NCI-H1092 (cell line): ENCODE measurements at regions not wholly inside any gene's neighbourhood (a gene's known extent, or its start where the extent isn't known, plus 50 kb on each side); places are given as distances from the start of the nearest gene placed in this dataset.

Experiments
- DNase-seq: peaks from one replicate; lab custom pipeline; 2025; lab: John Stamatoyannopoulos, UW

DNA sequence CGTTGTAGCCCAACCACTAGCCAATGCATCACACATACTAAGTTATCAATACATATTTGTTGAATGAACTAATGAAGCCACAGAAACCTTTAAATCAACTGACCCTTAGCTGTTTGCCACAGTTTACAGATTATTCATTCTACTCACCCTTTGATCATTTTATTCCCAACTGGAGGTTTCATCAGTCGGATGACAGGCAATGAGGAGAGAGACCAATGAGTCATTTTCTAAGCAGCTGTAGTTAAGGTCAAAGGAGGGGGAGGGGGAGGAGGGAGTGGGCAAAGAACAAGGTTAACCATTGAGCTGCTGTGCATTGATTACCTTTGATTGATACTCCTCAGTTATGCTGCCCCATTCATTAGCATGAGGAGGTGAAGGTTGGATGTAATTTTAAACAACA lies 469.5 kb downstream of the VRK1 start:
- DNase-seq: no peak

- DNase-seq: no peak
Observed at GRCh38 chr14:97267509-97267908, 470.3 kb downstream of the VRK1 start.

GRCh38 chr14:97268097-97268496 lies 470.9 kb downstream of the VRK1 start:
- no peak for DNase-seq

DNA sequence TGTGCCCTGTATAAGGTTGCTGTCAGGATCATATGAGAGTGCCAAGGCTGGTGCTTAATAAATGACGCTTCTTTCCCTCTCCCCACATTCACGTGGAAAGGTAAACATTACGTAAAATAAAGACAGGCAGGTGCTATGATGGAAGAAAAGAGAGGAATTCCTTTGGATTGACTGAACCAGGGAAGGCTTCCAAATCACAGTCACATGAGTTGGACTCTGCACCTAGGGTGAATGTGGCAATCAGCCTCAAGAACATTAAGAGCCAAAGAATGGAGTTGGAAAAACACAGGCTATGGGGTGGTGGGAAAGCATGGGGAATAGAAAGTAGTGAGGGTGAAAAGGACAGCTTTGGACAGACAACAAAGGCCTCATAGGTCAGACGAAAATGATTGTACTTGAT lies 473.1 kb downstream of the VRK1 start:
- DNase-seq: no peak

DNA sequence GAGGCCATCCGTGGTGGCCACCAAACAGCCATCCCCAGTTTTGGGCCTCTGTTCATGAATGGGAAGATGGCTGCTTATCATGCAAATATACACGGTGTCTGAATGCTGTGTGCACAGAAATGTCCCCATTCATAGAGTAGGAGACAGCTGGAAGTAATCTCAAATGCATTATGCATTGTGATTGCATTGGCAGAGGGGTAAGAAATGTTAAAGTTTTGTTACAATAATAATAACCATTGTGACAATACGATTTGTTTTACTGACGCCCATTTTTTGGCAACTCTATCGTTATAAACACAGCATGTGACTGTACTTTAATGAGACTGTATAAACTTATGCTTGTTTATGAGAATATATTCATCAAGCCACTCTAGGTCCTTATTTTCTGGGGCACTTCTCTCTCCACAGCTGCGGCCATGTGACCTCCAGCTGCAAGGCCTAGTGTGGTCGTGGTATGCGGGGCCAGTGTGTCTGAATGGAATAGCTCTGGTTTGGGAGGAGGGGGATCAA lies 474.3 kb downstream of the VRK1 start:
- no peak for DNase-seq

DNA sequence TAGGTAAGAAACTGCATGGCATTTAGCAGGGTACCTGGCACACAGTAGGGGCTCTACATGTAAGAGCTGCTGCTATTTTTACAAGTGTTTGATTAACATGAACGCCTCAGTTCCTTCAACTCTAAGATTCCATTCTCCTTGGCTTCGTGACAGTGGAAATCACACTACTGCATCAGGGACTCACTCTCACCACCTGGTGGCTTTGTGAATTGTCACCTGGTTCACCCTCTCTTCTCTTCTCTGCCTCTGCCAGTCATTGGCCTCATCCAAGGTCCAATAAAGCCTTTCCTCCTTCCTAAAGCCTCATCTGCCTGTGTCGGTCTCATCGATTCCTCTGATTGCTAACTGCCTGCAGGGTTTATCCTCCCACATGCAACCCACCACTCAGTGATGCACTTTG lies 476.4 kb downstream of the VRK1 start:
- DNase-seq: no peak

- DNase-seq: no peak
Observed at GRCh38 chr14:97274626-97275025, 477.4 kb downstream of the VRK1 start.

- no peak for DNase-seq
Observed at GRCh38 chr14:97275276-97275675, 478.1 kb downstream of the VRK1 start.

DNA sequence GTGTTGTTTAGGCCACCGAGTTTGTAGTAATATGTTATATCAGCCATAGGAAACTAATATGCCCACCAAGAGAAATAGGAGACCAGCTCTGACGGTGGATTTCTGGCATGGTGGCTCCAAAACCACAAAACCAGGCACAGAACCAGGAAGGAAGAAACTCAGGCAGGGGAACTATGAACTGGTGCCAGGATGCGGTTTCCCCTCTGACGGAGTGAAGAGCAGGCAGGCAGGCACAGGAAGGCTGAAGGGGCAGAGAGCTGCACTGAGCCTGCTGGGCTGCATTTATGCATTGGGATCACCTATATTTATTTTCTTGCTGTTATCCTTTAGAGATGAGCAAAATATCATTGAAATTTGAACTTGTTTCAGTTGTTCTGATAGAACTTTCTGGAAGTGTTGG lies 479.4 kb downstream of the VRK1 start:
- DNase-seq: no peak

- DNase-seq: no peak
Observed at GRCh38 chr14:97277711-97278110, 480.5 kb downstream of the VRK1 start.

DNA sequence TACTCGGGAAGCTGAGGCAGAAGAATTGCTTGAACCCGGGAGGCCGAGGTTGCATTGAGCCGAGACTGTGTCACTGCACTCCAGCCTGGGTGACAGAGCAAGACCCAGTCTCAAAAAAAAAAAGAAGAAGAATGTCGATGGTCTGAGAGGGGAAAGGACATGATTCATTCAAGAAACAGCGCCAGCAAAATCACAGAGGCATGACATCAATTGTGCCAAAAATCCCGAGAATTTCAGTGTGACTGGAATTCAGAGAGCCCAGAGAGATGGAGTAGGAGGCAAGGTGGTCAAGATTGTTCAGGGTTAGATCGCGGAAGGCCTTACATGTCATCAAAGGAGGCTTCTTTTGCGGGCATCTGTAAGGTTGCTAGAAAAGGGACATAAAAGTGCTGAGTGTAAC lies 483.3 kb downstream of the VRK1 start:
- DNase-seq: no peak

DNA sequence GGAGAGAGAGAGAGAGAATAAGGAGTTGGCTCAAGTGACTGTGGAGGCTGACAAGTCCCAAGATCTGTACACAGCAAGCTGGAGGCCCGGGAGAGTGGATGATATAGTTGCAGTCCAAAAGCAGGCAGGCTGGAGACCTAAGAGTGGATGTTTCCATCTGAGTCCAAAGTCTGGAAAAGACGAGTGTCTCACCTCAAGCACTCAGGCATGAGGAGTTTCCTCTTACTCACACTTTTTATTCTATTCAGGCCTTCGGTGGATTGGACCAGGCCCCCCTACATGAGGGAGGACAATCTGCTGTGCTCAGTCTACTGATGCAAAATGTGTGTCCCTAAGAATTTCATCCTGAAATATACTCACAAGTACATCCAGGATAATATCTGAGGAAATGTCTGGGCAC lies 484.6 kb downstream of the VRK1 start:
- no peak for DNase-seq

DNA sequence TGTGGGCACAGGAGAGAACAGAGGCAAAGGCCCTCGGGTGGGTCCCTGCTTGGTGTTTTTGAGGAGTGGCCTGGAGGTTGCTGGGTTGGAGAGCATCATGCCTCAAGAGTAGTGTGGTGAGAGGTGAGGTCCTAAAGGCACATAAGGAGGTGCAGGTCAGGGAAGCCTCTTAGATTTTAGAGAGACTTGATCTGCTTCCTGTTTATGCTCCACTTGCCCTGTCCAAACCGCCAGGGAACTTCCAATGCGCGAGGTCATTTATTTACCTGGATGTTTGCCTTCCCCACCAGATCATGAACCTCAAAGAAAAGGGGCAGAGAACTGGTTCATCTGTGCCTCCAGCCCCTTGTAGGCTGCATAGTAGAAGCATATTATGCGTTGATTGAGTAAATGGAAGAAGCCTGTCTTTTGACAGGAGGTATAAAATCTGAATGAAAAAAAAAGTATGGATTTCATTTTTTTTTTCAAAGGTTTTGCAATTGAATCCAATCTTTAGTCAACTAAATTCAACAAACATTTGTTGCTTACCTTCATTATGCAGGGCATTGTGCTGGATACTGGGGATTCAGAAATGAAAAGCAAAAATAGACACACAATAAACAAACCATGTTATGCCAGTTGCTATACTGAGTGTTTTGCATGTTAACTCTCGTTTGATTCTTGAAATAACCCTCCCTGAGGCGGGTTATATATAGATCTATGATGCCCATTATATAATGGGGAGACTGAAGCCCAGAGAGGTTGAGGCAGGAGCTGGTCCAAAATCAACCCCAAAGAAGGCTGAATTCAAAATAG lies 485.2 kb downstream of the VRK1 start:
- no peak for DNase-seq

- DNase-seq: no peak
Observed at GRCh38 chr14:97283005-97283403, 485.8 kb downstream of the VRK1 start.

DNA sequence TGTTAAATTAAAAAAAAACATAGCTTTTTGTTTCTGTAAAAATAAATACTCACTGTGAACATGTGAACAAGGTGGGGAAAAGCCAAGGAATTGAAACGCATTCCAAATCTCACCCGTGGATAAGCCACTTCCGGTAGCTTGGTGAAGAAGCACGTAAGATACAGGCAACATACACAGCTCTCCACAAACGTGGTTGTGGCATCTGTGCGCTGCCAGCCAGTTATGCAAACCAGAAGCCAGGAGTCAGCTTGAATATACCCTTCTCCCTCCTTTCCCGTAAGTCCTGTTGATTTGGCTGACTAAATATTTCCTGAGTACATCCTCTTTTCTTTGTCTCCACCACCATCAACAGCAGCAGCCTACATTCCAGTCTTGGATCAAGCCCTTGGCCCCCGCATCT lies 486.2 kb downstream of the VRK1 start:
- no peak for DNase-seq

DNA sequence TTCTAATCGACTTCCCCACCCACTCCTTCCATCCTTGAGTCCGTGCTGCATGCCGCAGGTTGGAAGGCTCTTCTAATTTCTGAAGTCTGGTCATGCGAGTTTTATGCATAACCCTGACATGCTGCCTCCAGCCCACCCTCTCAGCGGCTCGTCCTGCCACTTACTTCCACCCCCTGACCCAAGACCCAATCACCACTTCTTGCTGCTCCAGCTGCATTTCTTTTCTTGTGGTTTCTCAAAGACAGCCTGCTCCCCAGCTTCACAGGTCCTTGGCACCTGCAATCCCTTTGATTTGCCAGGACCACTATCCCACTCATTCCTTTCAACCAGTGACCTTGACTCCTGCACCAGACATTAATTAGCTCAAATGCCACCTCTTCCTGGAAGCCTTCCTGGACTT lies 486.7 kb downstream of the VRK1 start:
- no peak for DNase-seq

DNA sequence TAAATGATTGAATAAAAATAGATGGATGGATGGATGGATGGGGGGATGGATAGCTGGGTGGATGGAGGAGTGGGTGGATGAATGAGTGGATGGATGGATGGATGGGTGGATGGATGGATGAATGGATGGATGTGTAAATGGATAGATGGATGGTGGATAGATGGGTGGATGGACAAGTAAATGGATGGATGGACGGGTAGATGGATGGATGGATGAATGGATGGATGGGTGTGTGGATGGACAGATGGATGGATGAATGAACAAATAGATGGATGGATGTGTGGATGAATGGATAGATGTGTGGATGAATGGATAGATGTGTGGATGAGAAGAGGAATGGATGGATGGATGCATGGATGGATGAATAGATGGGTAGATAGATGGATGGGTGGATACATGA lies 490.8 kb downstream of the VRK1 start:
- DNase-seq: no peak

DNA sequence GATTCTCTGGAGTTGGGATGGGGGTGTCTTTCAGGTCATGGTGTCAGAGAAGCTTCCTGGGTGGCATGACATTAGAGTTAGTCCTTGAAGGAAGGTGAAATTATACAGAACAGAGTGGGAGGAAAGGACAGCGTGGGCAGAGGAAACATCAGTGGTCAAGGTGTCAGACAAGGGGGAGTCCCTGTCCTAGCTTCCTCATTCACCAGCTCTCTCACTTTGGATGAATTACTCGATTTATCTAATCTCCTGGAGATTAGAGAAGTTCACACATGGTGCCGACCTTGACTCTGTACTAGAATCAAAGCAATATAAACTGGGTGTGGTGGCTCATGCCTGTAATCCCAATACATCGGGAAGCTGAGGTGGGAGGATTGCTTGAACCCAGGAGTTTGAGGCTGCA lies 492.9 kb downstream of the VRK1 start:
- DNase-seq: no peak

DNA sequence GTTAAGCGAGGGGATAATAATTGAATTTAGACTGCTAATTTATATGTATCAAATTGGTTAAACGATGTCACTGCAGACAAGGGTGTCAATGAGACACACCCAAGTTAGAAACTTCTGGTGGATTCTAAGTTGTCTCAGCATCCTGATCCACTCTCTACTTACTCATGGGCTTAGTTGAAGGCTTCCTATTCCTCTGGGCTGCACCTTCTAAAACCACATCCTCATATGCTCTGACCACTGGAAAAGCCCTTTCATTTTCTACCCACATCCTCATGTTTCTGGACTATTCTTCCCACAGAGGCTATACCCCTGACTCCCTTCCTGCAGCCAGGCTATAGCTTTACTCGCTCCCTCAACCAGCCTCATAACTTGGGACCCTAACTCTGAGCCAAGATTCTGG lies 493.8 kb downstream of the VRK1 start:
- no peak for DNase-seq

DNA sequence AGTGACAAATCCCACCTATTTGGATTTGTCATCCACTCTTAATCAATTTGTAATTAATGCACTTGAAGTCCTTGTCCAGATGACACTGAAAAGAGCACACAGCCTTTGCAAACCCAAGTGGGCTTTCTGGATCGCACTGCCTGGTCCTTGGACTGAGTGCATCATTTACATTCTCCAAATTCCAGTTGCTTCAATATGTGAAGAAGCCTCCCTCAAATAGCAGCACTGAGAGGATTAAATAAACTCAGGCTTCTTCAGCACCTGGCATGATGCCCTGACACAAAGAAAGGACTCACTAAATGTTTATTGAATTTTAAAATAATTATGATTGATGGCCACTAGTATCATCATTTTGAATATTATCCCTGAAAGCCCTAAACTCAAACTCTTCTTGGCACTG lies 496.5 kb downstream of the VRK1 start:
- no peak for DNase-seq

GRCh38 chr14:97295108-97295710 lies 498.0 kb downstream of the VRK1 start:
- DNase-seq: no peak

GRCh38 chr14:97296176-97296575 lies 499.0 kb downstream of the VRK1 start:
- DNase-seq: no peak

GRCh38 chr14:97297100-97297499 lies 499.9 kb downstream of the VRK1 start:
- DNase-seq: no peak

GRCh38 chr14:97298331-97298730 lies 501.1 kb downstream of the VRK1 start:
- no peak for DNase-seq
